ENCODE measurements at regions not wholly inside any gene's neighbourhood (a gene's known extent, or its start where the extent isn't known, plus 50 kb on each side); places are given as distances from the start of the nearest gene placed in this dataset.

- H3K4me3 ChIP-seq (ENCODE audit: low read depth in 1 of 2, low read length in 2 of 2), result no peak overlapping the region
- H3K27me3 ChIP-seq (ENCODE audit: control insufficient read depth in 1 of 2, insufficient read depth in 2 of 2, low read length in 2 of 2), result no peaks in the 10 kb centered on the region
- no peaks in the 10 kb centered on the region for H3K9me3 ChIP-seq (ENCODE audit: low read length)
- H3K9ac ChIP-seq (ENCODE audit: low read length), result no peak overlapping the region
- H3K27ac ChIP-seq (ENCODE audit: low read depth, low read length), result no peak overlapping the region
- no peaks in the 10 kb centered on the region for H3K36me3 ChIP-seq (ENCODE audit: insufficient read depth, low read length)
- H3K4me1 ChIP-seq (ENCODE audit: insufficient read depth, low read length), result no peaks in the 10 kb centered on the region
Observed at GRCh38 chr11:70763606-70764005, 365.3 kb downstream of the CTTN start.

DNA sequence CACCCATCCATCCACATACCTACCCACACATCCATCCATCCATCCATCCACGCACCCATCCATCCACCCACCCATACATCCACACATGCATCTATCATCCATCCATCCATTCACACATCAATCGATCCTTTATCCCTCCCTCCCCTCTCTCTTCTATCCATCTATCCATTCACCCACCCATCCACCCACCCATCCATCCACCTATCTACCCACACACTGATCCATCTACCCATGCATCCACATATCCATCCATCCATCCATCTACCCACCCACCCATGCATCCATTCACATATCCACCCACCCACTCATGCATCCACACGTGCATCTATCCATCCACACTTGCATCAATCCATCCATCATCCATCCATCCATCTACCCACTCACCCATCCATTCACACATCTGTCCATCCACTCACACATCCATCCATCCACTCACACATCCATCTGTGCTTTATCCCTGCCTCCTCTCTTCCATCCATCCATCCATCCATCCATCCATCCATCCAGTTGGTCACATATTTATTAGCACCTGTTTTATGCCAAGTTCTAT lies 366.1 kb downstream of the CTTN start:
- Histone ChIP-seq H3K4me1 (ENCODE audit: insufficient read depth, low read length) (no peaks in the 10 kb centered on the region), H3K9ac (ENCODE audit: low read length) (no peak overlapping the region), H3K27me3 (ENCODE audit: control insufficient read depth in 1 of 2, insufficient read depth in 2 of 2, low read length in 2 of 2) (no peaks in the 10 kb centered on the region), H3K36me3 (ENCODE audit: insufficient read depth, low read length) (no peaks in the 10 kb centered on the region), H3K9me3 (ENCODE audit: low read length) (no peaks in the 10 kb centered on the region), H3K4me3 (ENCODE audit: low read depth in 1 of 2, low read length in 2 of 2) (no peak overlapping the region), H3K27ac (ENCODE audit: low read depth, low read length) (no peak overlapping the region)

- H3K27me3 ChIP-seq (ENCODE audit: control insufficient read depth in 1 of 2, insufficient read depth in 2 of 2, low read length in 2 of 2), result no peaks in the 10 kb centered on the region
- H3K9me3 ChIP-seq (ENCODE audit: low read length), result no peaks in the 10 kb centered on the region
- H3K36me3 ChIP-seq (ENCODE audit: insufficient read depth, low read length), result no peaks in the 10 kb centered on the region
- H3K9ac ChIP-seq (ENCODE audit: low read length), result no peak overlapping the region
- H3K4me3 ChIP-seq (ENCODE audit: low read depth in 1 of 2, low read length in 2 of 2), result no peak overlapping the region
- H3K4me1 ChIP-seq (ENCODE audit: insufficient read depth, low read length), result no peaks in the 10 kb centered on the region
- no peak overlapping the region for H3K27ac ChIP-seq (ENCODE audit: low read depth, low read length)
Observed at GRCh38 chr11:70766901-70767300, 368.6 kb downstream of the CTTN start.

- Histone ChIP-seq H3K36me3 (ENCODE audit: insufficient read depth, low read length) (no peaks in the 10 kb centered on the region), H3K4me1 (ENCODE audit: insufficient read depth, low read length) (no peaks in the 10 kb centered on the region), H3K4me3 (ENCODE audit: low read depth in 1 of 2, low read length in 2 of 2) (no peak overlapping the region), H3K27me3 (ENCODE audit: control insufficient read depth in 1 of 2, insufficient read depth in 2 of 2, low read length in 2 of 2) (no peaks in the 10 kb centered on the region), H3K9me3 (ENCODE audit: low read length) (no peaks in the 10 kb centered on the region), H3K27ac (ENCODE audit: low read depth, low read length) (no peak overlapping the region), H3K9ac (ENCODE audit: low read length) (no peak overlapping the region)
Observed at GRCh38 chr11:70768346-70769095, 370.2 kb downstream of the CTTN start.

DNA sequence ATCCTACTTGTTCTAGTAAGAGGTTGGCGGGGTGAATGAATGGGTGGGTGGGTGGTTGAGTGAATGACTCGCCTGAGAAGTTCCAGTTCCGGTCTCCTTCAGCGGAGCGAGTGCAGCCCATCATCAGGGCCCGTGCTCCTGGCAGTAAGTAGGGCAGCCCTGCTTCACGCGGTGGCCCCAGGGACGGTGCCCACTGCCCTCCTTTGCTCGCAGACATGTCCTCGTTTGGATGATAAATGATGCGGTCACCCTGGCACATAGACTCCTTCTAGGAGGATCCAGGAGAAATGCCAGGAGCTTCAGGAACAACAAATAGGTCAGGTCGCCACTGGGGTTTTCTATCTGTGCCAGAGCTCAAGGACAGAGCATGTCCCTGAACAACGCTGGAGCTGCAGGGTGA lies 370.8 kb downstream of the CTTN start:
- Histone ChIP-seq H3K9me3 (ENCODE audit: low read length) (no peaks in the 10 kb centered on the region), H3K27me3 (ENCODE audit: control insufficient read depth in 1 of 2, insufficient read depth in 2 of 2, low read length in 2 of 2) (no peaks in the 10 kb centered on the region), H3K4me3 (ENCODE audit: low read depth in 1 of 2, low read length in 2 of 2) (no peak overlapping the region), H3K9ac (ENCODE audit: low read length) (no peak overlapping the region), H3K27ac (ENCODE audit: low read depth, low read length) (no peak overlapping the region), H3K4me1 (ENCODE audit: insufficient read depth, low read length) (no peaks in the 10 kb centered on the region), H3K36me3 (ENCODE audit: insufficient read depth, low read length) (no peaks in the 10 kb centered on the region)

DNA sequence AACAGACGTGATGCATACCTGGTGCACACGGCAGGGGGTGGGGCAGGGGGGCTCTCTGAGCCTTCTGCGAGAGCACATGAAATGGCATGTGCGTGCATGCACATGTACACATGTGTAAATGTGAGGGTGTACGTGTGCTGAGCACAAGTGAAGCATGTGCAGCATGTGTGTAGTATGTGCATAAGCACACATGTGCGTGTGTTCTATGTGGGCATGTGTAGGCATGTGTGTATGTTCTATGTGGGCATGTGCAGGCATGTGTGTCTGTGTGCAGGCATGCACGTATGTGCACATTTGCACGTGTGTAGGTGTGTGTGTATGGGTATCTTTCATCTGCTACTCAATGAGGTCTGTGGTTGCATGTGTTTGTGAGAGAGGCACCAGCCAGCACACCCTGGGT lies 371.2 kb downstream of the CTTN start:
- no peaks in the 10 kb centered on the region for H3K27me3 ChIP-seq (ENCODE audit: control insufficient read depth in 1 of 2, insufficient read depth in 2 of 2, low read length in 2 of 2)
- H3K9me3 ChIP-seq (ENCODE audit: low read length), result no peaks in the 10 kb centered on the region
- H3K27ac ChIP-seq (ENCODE audit: low read depth, low read length), result no peak overlapping the region
- no peaks in the 10 kb centered on the region for H3K36me3 ChIP-seq (ENCODE audit: insufficient read depth, low read length)
- no peak overlapping the region for H3K9ac ChIP-seq (ENCODE audit: low read length)
- H3K4me1 ChIP-seq (ENCODE audit: insufficient read depth, low read length), result no peaks in the 10 kb centered on the region
- no peak overlapping the region for H3K4me3 ChIP-seq (ENCODE audit: low read depth in 1 of 2, low read length in 2 of 2)

DNA sequence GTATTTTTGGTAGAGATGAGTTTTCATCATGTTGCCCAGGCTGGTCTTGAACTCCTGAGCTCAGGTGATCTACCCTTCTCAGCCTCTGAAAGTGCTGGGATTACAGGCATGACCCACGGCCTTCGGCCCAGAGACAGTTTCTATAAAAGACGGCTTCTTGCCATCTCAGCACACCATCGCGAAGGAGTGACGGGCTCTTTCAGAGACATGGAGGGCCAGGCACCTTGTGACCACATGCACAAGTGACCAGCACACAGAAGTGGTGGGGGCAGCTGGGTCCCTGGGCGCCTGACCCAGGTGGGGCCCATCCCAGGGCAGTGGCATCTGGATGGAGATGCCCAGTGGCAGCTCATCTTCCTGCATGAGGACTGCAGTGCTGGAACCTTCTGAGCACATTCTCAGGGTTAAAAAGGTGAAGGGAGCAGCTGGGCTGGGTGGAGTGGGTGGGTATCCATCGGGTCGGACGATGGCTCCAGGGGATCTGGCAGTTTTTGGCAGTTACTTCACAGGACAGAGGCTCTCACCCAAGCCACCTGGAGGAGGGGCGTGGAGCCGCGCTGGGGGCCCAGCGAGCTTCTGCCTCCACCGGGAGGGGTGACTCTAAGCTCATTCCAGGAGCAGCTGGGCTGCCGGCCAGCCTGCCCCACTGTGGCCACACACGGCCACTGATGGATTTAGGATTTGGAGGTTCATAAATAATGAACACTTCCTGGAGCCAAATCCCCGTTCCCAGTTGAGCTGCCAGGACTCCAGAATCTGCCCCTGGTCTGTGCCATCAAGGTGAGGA lies 373.0 kb downstream of the CTTN start:
- H3K27ac ChIP-seq (ENCODE audit: low read depth, low read length), result no peak overlapping the region
- no peak overlapping the region for H3K4me3 ChIP-seq (ENCODE audit: low read depth in 1 of 2, low read length in 2 of 2)
- H3K27me3 ChIP-seq (ENCODE audit: control insufficient read depth in 1 of 2, insufficient read depth in 2 of 2, low read length in 2 of 2), result no peaks in the 10 kb centered on the region
- H3K9ac ChIP-seq (ENCODE audit: low read length), result no peak overlapping the region
- no peaks in the 10 kb centered on the region for H3K36me3 ChIP-seq (ENCODE audit: insufficient read depth, low read length)
- no peaks in the 10 kb centered on the region for H3K9me3 ChIP-seq (ENCODE audit: low read length)
- no peaks in the 10 kb centered on the region for H3K4me1 ChIP-seq (ENCODE audit: insufficient read depth, low read length)

- H3K27ac ChIP-seq (ENCODE audit: low read depth, low read length), result no peak overlapping the region
- no peaks in the 10 kb centered on the region for H3K27me3 ChIP-seq (ENCODE audit: control insufficient read depth in 1 of 2, insufficient read depth in 2 of 2, low read length in 2 of 2)
- no peaks in the 10 kb centered on the region for H3K36me3 ChIP-seq (ENCODE audit: insufficient read depth, low read length)
- H3K4me1 ChIP-seq (ENCODE audit: insufficient read depth, low read length), result no peaks in the 10 kb centered on the region
- no peak overlapping the region for H3K9ac ChIP-seq (ENCODE audit: low read length)
- H3K4me3 ChIP-seq (ENCODE audit: low read depth in 1 of 2, low read length in 2 of 2), result no peak overlapping the region
- H3K9me3 ChIP-seq (ENCODE audit: low read length), result no peaks in the 10 kb centered on the region
Observed at GRCh38 chr11:70772950-70773349, 374.6 kb downstream of the CTTN start.

GRCh38 chr11:70775386-70776075 lies 377.2 kb downstream of the CTTN start:
- Histone ChIP-seq H3K27ac (ENCODE audit: low read depth, low read length) (no peak overlapping the region), H3K4me3 (ENCODE audit: low read depth in 1 of 2, low read length in 2 of 2) (no peak overlapping the region), H3K27me3 (ENCODE audit: control insufficient read depth in 1 of 2, insufficient read depth in 2 of 2, low read length in 2 of 2) (no peaks in the 10 kb centered on the region), H3K9me3 (ENCODE audit: low read length) (no peaks in the 10 kb centered on the region), H3K9ac (ENCODE audit: low read length) (no peak overlapping the region), H3K36me3 (ENCODE audit: insufficient read depth, low read length) (no peaks in the 10 kb centered on the region), H3K4me1 (ENCODE audit: insufficient read depth, low read length) (no peaks in the 10 kb centered on the region)

- H3K27me3 ChIP-seq (ENCODE audit: control insufficient read depth in 1 of 2, insufficient read depth in 2 of 2, low read length in 2 of 2), result no peaks in the 10 kb centered on the region
- H3K4me1 ChIP-seq (ENCODE audit: insufficient read depth, low read length), result no peaks in the 10 kb centered on the region
- H3K9ac ChIP-seq (ENCODE audit: low read length), result no peak overlapping the region
- H3K36me3 ChIP-seq (ENCODE audit: insufficient read depth, low read length), result no peaks in the 10 kb centered on the region
- no peak overlapping the region for H3K4me3 ChIP-seq (ENCODE audit: low read depth in 1 of 2, low read length in 2 of 2)
- H3K9me3 ChIP-seq (ENCODE audit: low read length), result no peaks in the 10 kb centered on the region
- no peak overlapping the region for H3K27ac ChIP-seq (ENCODE audit: low read depth, low read length)
Observed at GRCh38 chr11:70776914-70777532, 378.7 kb downstream of the CTTN start.

DNA sequence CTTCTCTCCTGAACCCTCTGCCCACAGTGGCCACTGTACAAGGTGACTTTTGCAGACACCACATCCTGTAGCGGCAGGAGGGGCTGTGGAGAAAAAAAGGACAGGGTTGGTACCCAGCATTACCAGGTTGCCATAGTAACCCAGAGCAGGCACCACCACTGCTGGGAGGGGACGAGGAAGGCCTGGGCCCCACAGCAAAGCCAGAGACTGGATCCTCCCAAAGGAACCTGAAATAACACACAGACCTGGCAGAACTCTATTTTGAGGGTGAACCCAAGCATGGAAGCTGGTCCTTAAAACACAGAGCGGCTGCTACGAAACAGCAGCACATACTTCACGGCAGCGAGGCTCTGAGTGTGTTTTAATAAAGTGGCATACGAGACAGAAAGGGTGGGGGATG lies 380.6 kb downstream of the CTTN start:
- no peak overlapping the region for H3K27ac ChIP-seq (ENCODE audit: low read depth, low read length)
- H3K9me3 ChIP-seq (ENCODE audit: low read length), result no peaks in the 10 kb centered on the region
- no peaks in the 10 kb centered on the region for H3K4me1 ChIP-seq (ENCODE audit: insufficient read depth, low read length)
- H3K4me3 ChIP-seq (ENCODE audit: low read depth in 1 of 2, low read length in 2 of 2), result no peak overlapping the region
- H3K9ac ChIP-seq (ENCODE audit: low read length), result no peak overlapping the region
- no peaks in the 10 kb centered on the region for H3K36me3 ChIP-seq (ENCODE audit: insufficient read depth, low read length)
- H3K27me3 ChIP-seq (ENCODE audit: control insufficient read depth in 1 of 2, insufficient read depth in 2 of 2, low read length in 2 of 2), result no peaks in the 10 kb centered on the region

Measured in muscle layer of colon (tissue), 2 donors.